HG02798 (cell line): ENCODE measurements at regions not wholly inside any gene's neighbourhood (a gene's known extent, or its start where the extent isn't known, plus 50 kb on each side); places are given as distances from the start of the nearest gene placed in this dataset.

Experiments used
- ATAC-seq: cut with Tn5 transposase; IDR thresholded peaks from one replicate; pipeline ENCODE4 v1.9.1; 2021; ENCODE audit warnings: mild to moderate bottlenecking; ENCODE audit not compliant: unreplicated experiment, poor library complexity

- ATAC-seq: no peak
These were observed 443.5 kb upstream of the KLF4 start for GRCh38 chr9:107933097-107933496.

- ATAC-seq: no peak
These were observed 443.0 kb upstream of the KLF4 start for GRCh38 chr9:107932601-107933000.

DNA sequence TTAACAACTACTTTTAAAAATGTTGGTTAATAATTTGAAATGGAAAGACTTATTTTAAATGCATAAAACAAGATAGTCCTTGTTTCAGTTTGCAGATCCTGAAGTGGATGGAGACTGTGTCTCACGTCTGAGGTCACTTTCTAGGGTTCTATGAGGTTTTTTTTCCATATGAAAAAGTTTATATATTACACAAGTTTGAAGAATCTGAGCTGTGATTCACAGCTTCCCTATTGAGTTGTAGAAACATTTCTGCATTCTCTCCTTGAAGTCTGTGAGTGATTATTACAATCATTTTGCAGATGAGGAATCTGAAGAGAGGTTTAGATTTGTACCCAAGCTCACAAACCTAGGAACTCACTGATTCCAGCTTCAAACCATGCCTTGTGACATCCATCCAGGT is 442.5 kb upstream of the KLF4 start:
- no peak for ATAC-seq

GRCh38 chr9:107931071-107931715 is 441.6 kb upstream of the KLF4 start:
- ATAC-seq: no peak

GRCh38 chr9:107929443-107929842 is 439.9 kb upstream of the KLF4 start:
- no peak for ATAC-seq

DNA sequence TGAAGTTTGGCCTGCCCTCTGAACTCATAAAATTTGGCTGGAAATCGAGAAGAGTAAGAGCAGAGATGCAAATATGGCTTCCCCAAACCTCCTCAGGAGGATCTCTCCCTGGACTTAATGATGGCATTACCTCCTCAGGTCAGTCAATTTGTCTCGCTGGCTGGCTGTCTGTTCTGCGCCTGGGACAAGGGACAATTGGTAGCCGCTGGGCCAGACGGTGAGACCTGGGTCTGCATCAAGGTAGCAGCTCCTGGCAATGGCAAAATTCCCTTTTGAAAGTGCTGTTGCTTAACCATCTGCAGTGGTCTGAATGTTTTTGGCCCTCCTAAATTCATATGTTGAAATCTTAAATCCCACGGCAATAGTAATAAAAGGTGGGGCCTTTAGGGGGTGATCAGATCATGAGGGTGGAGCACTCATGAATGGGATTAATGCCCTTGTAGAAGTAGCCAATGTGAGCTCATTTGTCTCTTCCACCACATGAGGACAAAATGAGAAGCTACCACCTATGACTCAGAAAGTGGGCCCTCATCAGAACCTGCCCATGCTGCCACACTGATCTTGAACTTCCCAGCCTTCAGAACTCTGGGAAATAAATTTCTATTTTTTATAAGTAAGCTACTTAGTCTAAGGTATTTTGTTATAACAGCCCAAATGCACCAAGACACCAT is 439.3 kb upstream of the KLF4 start:
- ATAC-seq: no peak

GRCh38 chr9:107927276-107927675 is 437.7 kb upstream of the KLF4 start:
- ATAC-seq: no peak

DNA sequence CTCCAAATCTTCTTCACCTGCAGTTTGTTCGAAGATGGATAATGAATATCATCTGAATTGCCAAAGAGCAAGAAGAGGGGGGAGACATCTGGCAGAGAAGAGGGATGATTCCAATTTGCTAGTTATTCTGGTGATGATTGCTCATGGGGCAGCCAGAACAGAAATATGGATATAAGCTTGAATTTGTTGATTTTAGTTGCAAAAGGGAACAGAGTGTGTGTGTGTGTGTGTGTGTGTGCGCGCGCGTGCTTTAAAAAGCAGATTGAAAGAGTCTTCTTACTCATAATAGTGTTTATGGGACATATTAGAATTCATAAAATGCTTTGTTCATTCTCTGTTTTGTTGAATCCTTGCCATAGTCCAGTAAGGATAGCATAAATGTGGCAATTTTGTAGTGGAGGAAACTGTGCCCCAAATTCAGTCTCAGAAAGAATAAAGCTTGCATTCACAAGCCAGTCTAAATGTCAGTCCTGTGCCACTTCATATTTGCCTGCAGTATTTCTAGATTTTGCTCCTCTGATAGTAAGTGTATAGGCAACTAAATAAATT is 436.3 kb upstream of the KLF4 start:
- ATAC-seq: no peak

- no peak for ATAC-seq
These were observed 432.7 kb upstream of the KLF4 start for GRCh38 chr9:107922260-107922659.

- ATAC-seq: no peak
These were observed 429.7 kb upstream of the KLF4 start for GRCh38 chr9:107919263-107919662.

- ATAC-seq: no peak
These were observed 429.2 kb upstream of the KLF4 start for GRCh38 chr9:107918749-107919148.

- no peak for ATAC-seq
These were observed 424.6 kb upstream of the KLF4 start for GRCh38 chr9:107914151-107914550.

- no peak for ATAC-seq
These were observed 418.1 kb upstream of the KLF4 start for GRCh38 chr9:107907715-107908114.

GRCh38 chr9:107907255-107907654 is 417.7 kb upstream of the KLF4 start:
- no peak for ATAC-seq

DNA sequence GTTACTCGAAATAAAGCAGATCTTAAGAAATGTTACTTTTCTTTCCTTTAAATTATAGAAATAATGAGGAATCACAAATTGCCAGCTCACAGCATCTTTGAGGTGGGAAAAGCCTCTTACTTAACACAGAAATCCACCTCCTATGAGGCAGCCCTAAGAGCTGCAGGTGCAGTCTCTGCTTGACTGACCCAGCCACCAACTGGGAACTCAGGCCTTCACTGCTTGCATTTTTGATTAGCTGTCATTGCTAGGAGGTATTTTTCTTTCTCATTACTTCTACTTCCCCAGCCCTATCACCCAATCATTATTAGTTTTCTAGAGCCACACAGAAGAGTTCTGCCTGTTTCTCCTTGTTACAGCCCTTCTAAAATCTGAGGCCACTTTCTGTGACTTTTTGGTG is 416.5 kb upstream of the KLF4 start:
- ATAC-seq: no peak

DNA sequence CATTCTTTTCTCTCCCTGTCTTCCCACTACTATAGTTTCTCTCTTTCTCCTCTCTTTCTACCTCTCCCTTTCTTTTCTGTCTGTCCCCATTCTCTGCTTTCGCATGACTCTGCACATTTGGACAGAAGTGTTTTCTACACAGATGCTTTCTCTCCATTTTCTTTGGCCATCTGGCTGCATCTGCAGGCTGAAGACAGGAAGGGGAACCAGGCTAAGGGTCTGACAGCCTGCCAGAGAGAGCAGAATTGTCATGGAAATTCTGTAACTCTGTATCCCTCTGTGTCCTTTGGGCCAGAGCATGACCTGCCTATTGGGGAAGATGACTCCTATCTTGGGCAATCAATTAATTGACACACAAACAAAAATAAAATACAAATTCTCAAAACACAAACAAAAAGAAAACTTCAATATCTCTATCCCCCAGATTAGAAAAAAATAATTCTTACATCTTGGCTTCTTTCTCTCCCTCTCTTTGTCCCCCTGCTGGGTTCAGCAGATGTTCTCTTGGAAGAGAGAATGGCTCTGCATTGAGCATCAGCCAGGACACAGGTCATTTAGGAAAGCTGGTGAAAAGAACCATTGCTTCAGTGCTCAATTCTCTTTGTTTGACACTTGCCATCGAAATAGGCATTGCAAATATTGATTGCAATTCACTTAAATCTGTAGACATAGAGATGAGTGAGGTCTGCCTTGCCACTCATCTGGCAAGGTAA is 415.9 kb upstream of the KLF4 start:
- no peak for ATAC-seq

DNA sequence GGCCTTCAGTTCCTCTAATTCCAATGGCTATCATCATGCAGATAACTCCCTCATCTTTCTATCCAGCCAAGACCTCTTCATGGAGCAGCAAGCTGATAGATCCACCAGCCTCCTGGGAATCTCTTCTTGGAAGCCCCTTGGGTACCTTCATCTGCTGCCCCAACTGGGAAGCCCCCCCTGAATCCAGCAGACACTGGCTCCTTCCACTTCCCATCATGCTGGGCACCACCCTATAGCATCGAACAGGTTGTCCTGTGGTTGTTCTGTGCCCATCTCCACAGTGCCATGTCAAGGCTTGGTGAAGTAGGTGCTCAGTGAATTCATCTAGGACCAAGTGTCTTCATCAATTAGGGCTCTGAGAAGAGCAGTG is 410.4 kb upstream of the KLF4 start:
- ATAC-seq: no peak

DNA sequence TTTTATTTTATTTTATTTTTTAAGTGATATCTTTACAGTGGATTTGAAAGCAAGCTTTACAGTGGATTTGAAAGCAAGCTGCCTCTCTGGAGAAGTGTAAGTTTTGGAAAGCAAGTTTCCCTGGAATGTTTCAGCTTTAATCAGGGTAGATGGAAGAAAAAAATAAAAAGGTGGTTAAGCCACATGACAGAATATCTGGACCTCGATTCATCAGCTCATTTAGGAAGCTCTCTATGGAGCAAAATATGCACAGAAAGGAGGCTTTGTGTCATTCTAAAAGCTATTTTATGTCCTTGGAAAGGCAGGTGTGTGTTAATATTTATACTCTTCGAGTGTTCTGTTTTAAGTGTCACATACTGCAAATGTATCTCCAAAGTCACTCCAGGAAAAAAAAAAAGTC is 409.2 kb upstream of the KLF4 start:
- no peak for ATAC-seq

DNA sequence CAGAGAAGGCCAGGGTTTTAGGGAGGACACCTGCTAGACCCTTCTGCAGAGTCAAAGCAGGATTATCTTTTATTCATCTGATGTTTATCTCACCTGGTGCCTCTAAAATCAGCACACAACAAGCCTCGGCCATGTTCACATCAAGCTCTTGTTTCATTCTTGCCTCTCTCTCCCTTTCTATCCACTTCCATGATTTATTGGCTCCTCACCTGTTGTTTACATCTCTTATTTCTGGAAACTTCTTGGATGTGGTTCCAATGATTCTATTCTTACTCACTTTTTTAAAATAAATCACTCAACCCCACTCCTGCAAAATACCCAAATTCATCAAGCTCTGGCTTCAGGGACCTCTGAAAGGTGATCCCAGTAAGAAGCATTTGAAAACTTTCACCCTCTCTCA is 407.0 kb upstream of the KLF4 start:
- ATAC-seq: no peak

DNA sequence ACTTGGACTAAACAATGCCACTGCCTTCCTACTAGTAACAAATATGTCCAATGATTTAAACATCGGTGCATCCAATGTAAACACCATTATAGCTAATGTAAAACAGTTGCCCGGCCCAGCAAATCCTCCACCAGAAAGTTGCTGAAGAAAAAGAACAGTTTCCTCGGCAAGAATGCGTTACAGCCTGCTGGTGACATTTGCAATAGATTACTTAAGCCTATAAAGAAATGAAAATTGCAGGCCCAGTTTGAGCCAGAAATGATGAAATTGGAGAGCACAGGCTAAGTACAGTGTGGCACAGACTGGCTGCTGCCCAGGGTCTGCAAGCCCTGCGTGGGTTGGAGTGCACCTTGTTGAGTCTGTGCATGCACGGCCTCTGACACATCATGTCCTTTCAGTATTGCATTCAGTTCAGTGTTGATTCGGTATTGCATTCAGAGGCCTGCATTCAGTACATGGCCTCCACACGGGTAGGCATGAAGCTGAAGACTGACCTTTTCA is 406.0 kb upstream of the KLF4 start:
- no peak for ATAC-seq

DNA sequence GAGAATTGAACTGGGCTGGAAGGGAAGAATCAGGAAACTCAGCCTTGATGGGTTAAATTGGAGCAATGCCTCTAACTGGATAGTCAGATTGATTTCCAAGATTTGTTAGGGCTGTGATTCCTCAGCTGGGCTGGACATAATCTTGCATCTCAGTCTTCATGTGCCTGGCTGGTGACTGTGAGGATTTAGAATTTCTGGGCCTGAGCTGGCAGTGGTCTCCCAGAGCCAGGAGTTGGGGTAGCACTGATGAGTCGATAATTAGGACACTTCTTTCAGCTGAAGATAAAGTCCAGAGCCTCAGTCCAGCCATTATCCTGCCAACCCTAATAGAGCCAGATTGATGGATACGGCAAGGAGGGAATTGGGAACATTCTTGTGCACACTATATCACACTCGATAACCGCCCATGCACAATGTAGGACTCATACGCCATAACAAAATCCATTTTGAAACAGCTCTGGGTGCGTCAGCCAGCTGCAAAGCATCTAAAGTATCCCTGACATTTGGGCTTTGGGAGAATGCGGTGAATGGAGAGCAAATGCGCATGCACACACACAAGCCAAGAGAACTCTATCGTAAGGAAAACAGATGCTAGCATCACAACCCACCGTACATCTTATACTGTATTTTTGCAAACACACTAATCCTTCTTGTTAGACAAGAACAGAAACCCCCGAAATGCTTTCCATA is 405.1 kb upstream of the KLF4 start:
- no peak for ATAC-seq
